ENCODE measurements at regions not wholly inside any gene's neighbourhood (a gene's known extent, or its start where the extent isn't known, plus 50 kb on each side); places are given as distances from the start of the nearest gene placed in this dataset.

- no peak for TF ChIP-seq CTCF (IDR thresholded peaks at IDR 0.05; ENCODE audit: low read depth, low read length, missing input control)
- TF ChIP-seq HNF4G (IDR thresholded peaks at IDR 0.05), result no peak
Measured at GRCh38 chr12:124647316-124647715, 79.9 kb upstream of the NCOR2 start.

All from liver (tissue), 3 donors.